Calu3 (cell line): ENCODE measurements at regions not wholly inside any gene's neighbourhood (a gene's known extent, or its start where the extent isn't known, plus 50 kb on each side); places are given as distances from the start of the nearest gene placed in this dataset.

ENCODE experiments used
- BruUV-seq: library from RNA; stranded (reverse); fragments of 400-500 nt; replicated peaks from 2 replicates; lab custom pipeline; 2021; lab: Mats Ljungman, UMichigan
- CTCF ChIA-PET: fragments of 300-600 bp; sonication (Branson Sonifier 250); formaldehyde crosslinking; loops from one replicate; lab custom pipeline; 2022; ENCODE audit warnings: antibody characterized with exemption; lab: Charles Lee
- DNase-seq: peaks from one replicate; pipeline ENCODE4 v3.0.0; 2022
- H3K27ac Mint-ChIP-seq: one replicate; pipeline ENCODE4 v1.8.0; 2022; ENCODE audit warnings: mixed read lengths; ENCODE audit not compliant: unreplicated experiment
- H3K27me3 Mint-ChIP-seq: one replicate; pipeline ENCODE4 v1.8.0; 2022; ENCODE audit warnings: mixed read lengths; ENCODE audit not compliant: unreplicated experiment
- H3K36me3 Mint-ChIP-seq: one replicate; pipeline ENCODE4 v1.8.0; 2022; ENCODE audit warnings: mild to moderate bottlenecking, moderate library complexity, mixed read lengths; ENCODE audit not compliant: insufficient read depth, unreplicated experiment
- H3K4me1 Mint-ChIP-seq: one replicate; pipeline ENCODE4 v1.8.0; 2022; ENCODE audit warnings: mild to moderate bottlenecking, low read depth, mixed read lengths; ENCODE audit not compliant: unreplicated experiment
- H3K4me3 Mint-ChIP-seq: one replicate; pipeline ENCODE4 v1.8.0; 2022; ENCODE audit warnings: mild to moderate bottlenecking, low read depth, moderate library complexity, mixed read lengths; ENCODE audit not compliant: unreplicated experiment
- H3K9me3 Mint-ChIP-seq: one replicate; pipeline ENCODE4 v1.8.0; 2022; ENCODE audit warnings: low read depth, mixed read lengths; ENCODE audit not compliant: unreplicated experiment
- CTCF ChIP-seq: fragments of 200-600 bp; IDR thresholded peaks from one replicate; pipeline ENCODE4 v1.8.0; 2022; ENCODE audit warnings: antibody characterized with exemption; ENCODE audit not compliant: unreplicated experiment
- intact Hi-C: fragments of 100-400 bp; cut with micrococcal nuclease; formaldehyde crosslinking; loops from one replicate; pipeline ENCODE4 v1.10.0; 2022; ENCODE audit not compliant: unreplicated experiment

- Mint-ChIP-seq H3K27ac (no peak overlapping the region), H3K4me3 (no peak overlapping the region), H3K36me3 (no peaks in the 10 kb centered on the region), H3K4me1 (no peaks in the 10 kb centered on the region), H3K9me3 (peaks cover 8% of the 10 kb centered on the region), H3K27me3 (no peaks in the 10 kb centered on the region)
- no peak for TF ChIP-seq CTCF
- intact Hi-C loops, result no loop called here
- CTCF ChIA-PET, result interaction anchor here (0.7 kb wide), 1 partner anchor 41 kb away, joined by 3 read pairs; no protein-coding TSS in a partner anchor
- BruUV-seq, result no TSS peak
- DNase-seq, result no peak
Measured at GRCh38 chr3:80252113-80252512, 484.3 kb upstream of the ROBO1 start.

GRCh38 chr3:80247766-80248165 lies 480.0 kb upstream of the ROBO1 start:
- Mint-ChIP-seq H3K4me1 (no peaks in the 10 kb centered on the region), H3K27me3 (no peaks in the 10 kb centered on the region), H3K4me3 (no peak overlapping the region), H3K36me3 (no peaks in the 10 kb centered on the region), H3K27ac (no peak overlapping the region), H3K9me3 (peaks cover 8% of the 10 kb centered on the region)
- no peak for DNase-seq
- BruUV-seq, result no TSS peak
- intact Hi-C loops, result no loop called here
- CTCF ChIA-PET, result no interaction called here
- TF ChIP-seq CTCF, result no peak

- BruUV-seq, result no TSS peak
Measured at GRCh38 chr3:80244390-80244789, 476.6 kb upstream of the ROBO1 start.

GRCh38 chr3:80241791-80242190 lies 474.0 kb upstream of the ROBO1 start:
- TF ChIP-seq CTCF, result no peak
- no TSS peak for BruUV-seq
- Mint-ChIP-seq H3K4me3 (no peak overlapping the region), H3K27me3 (no peaks in the 10 kb centered on the region), H3K27ac (no peak overlapping the region), H3K9me3 (no peaks in the 10 kb centered on the region), H3K36me3 (no peaks in the 10 kb centered on the region), H3K4me1 (no peaks in the 10 kb centered on the region)
- CTCF ChIA-PET, result no interaction called here
- intact Hi-C loops, result no loop called here
- DNase-seq, result no peak

More at GRCh38 chr3:80244390-80244789, 476.6 kb upstream of the ROBO1 start:
- Mint-ChIP-seq H3K27ac (no peak overlapping the region), H3K9me3 (peaks cover 5% of the 10 kb centered on the region), H3K36me3 (no peaks in the 10 kb centered on the region), H3K4me1 (no peaks in the 10 kb centered on the region), H3K4me3 (no peak overlapping the region), H3K27me3 (no peaks in the 10 kb centered on the region)
- no peak for TF ChIP-seq CTCF
- CTCF ChIA-PET, result no interaction called here
- no peak for DNase-seq
- intact Hi-C loops, result no loop called here

GRCh38 chr3:80239301-80239700 lies 471.5 kb upstream of the ROBO1 start:
- H3K9me3 Mint-ChIP-seq, result no peaks in the 10 kb centered on the region
- no peaks in the 10 kb centered on the region for H3K36me3 Mint-ChIP-seq
- intact Hi-C loops, result no loop called here
- TF ChIP-seq CTCF, result no peak
- H3K27ac Mint-ChIP-seq, result no peak overlapping the region
- CTCF ChIA-PET, result no interaction called here
- BruUV-seq, result no TSS peak
- peaks cover 6% of the 10 kb centered on the region for H3K4me1 Mint-ChIP-seq
- no peak overlapping the region for H3K4me3 Mint-ChIP-seq
- DNase-seq, result no peak
- H3K27me3 Mint-ChIP-seq, result no peaks in the 10 kb centered on the region
